Stomach smooth muscle (tissue), 2 donors: ENCODE measurements at regions not wholly inside any gene's neighbourhood (a gene's known extent, or its start where the extent isn't known, plus 50 kb on each side); places are given as distances from the start of the nearest gene placed in this dataset.
"Not testable (repeated sequence)": the region's sequence is repeated elsewhere in the genome, so short reads cannot be mapped to it uniquely, and the experiment has no call there.

ENCODE experiments used
- H3K27ac ChIP-seq: one replicate; pipeline ENCODE4 v1.7.0; 2013; ENCODE audit warnings: mild to moderate bottlenecking, low read length, inconsistent platforms
- H3K27me3 ChIP-seq, 2 donors: one replicate each; pipeline ENCODE4 v1.7.0; 2013; ENCODE audit warnings: low read length in 2 of 2; ENCODE audit not compliant: insufficient read depth in 2 of 2, control insufficient read depth in 1 of 2
- H3K36me3 ChIP-seq, 2 donors: one replicate each; pipeline ENCODE4 v1.7.0; 2013; ENCODE audit warnings: low read length in 2 of 2; ENCODE audit not compliant: control insufficient read depth in 2 of 2, insufficient read depth in 2 of 2
- H3K4me1 ChIP-seq: one replicate; pipeline ENCODE4 v1.7.0; 2013; ENCODE audit warnings: low read length; ENCODE audit not compliant: control insufficient read depth, insufficient read depth
- H3K4me3 ChIP-seq, 2 donors: one replicate each; pipeline ENCODE4 v1.7.0; 2013; ENCODE audit warnings: low read length in 2 of 2
- H3K9ac ChIP-seq, 2 donors: one replicate each; pipeline ENCODE4 v1.7.0; 2013; ENCODE audit warnings: low read length in 2 of 2, mild to moderate bottlenecking in 1 of 2
- H3K9me3 ChIP-seq, 2 donors: one replicate each; pipeline ENCODE4 v1.7.0; 2013; ENCODE audit warnings: low read length in 2 of 2; ENCODE audit not compliant: control insufficient read depth in 2 of 2
- donor health status: healthy.
- donor health status: Pancreatic carcinoma.

GRCh38 chr3:106360901-106361300 is 492.1 kb upstream of the CBLB start:
- H3K27ac ChIP-seq, H3K4me1 ChIP-seq, H3K36me3 ChIP-seq, H3K9ac ChIP-seq, H3K4me3 ChIP-seq, H3K27me3 ChIP-seq, H3K9me3 ChIP-seq: not testable (repeated sequence)

- H3K4me1 ChIP-seq: no peaks in the 10 kb centered on the region
- H3K9me3 ChIP-seq: no peaks in the 10 kb centered on the region
- no peak overlapping the region for H3K4me3 ChIP-seq
- no peak overlapping the region for H3K9ac ChIP-seq
- H3K27me3 ChIP-seq: no peaks in the 10 kb centered on the region
- no peaks in the 10 kb centered on the region for H3K36me3 ChIP-seq
- H3K27ac ChIP-seq: no peak overlapping the region
These were observed 495.7 kb upstream of the CBLB start for GRCh38 chr3:106364477-106364876.

DNA sequence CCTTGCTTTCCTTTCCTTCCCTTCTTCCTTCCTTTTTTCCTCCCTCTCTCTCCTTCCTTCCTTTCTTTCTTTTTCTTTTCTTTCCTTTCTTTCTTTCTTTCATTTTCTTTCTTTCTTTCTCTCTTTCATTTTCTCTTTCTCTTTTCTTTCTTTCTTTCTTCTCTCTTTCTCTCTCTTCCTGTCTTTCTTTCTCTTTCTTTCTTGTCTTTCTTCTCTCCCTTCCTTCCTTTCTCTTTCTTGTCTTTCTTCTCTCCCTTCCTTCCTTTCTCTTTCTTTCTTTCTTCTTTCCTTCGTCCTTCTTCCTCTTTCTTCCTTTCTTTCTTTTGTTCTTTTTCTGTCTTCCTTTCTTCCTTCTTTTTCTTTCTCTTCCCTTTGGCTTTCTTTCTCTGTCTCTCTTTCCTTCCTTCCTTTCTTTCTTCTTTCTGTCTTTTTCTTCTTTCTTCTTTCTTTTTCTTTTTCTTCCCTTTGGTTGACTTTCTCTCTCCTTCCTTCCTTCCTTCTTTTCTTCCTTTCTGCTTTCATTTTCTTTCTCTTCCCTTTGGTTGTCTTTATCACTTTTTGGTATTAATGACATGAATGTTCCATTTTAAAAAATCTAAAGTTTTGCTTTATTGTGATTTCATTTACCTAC is 496.4 kb upstream of the CBLB start:
- Histone ChIP-seq H3K36me3 (no peaks in the 10 kb centered on the region), H3K27ac (no peak overlapping the region)

DNA sequence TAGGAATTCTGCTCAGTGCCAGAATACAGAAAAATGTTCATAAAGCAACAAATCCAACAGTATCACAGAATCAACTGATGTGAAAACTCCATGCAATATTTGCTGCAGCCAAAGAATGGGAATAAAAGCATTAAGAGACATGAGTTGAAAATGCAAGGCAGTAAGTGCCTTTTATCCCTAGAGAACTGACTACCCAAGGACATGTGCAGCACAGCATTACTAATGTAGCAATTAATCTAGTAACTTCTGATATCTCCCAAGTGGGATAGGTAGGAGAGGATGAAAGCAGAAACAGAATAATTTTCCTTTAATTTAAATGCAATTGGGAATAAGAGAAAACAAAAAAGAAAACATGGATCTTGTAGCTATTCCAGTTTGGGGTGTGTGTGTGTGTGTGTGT is 497.5 kb upstream of the CBLB start:
- Histone ChIP-seq H3K9ac (no peak overlapping the region), H3K4me1 (no peaks in the 10 kb centered on the region), H3K27ac (no peak overlapping the region), H3K27me3 (no peaks in the 10 kb centered on the region), H3K4me3 (no peak overlapping the region), H3K36me3 (no peaks in the 10 kb centered on the region), H3K9me3 (no peaks in the 10 kb centered on the region)

More for the DNA sequence above, 496.4 kb upstream of the CBLB start:
- H3K9ac ChIP-seq: no peak overlapping the region
- H3K4me3 ChIP-seq: no peak overlapping the region
- H3K4me1 ChIP-seq: no peaks in the 10 kb centered on the region
- no peaks in the 10 kb centered on the region for H3K27me3 ChIP-seq
- no peaks in the 10 kb centered on the region for H3K9me3 ChIP-seq

DNA sequence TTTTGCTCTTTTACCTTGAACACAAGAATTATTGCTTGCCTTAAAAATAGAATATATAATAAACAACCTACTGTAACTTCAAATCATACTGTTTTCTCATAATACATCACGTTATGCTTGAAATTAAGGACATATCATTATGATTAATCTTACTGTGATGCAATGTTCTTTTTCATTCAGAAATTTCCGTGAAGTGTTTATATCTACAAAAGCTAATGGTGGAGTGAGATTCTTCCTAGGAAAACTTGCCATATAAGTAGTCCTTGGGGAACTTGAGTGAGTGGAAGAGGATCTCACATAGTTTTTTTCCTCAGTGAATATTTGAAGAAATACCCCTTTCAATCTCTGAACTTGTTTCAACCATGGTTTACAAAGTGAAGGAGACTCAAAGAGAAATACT is 498.7 kb upstream of the CBLB start:
- H3K9ac ChIP-seq: no peak overlapping the region
- H3K27ac ChIP-seq: no peak overlapping the region
- no peaks in the 10 kb centered on the region for H3K4me1 ChIP-seq
- no peaks in the 10 kb centered on the region for H3K36me3 ChIP-seq
- no peaks in the 10 kb centered on the region for H3K27me3 ChIP-seq
- H3K4me3 ChIP-seq: no peak overlapping the region
- no peaks in the 10 kb centered on the region for H3K9me3 ChIP-seq

DNA sequence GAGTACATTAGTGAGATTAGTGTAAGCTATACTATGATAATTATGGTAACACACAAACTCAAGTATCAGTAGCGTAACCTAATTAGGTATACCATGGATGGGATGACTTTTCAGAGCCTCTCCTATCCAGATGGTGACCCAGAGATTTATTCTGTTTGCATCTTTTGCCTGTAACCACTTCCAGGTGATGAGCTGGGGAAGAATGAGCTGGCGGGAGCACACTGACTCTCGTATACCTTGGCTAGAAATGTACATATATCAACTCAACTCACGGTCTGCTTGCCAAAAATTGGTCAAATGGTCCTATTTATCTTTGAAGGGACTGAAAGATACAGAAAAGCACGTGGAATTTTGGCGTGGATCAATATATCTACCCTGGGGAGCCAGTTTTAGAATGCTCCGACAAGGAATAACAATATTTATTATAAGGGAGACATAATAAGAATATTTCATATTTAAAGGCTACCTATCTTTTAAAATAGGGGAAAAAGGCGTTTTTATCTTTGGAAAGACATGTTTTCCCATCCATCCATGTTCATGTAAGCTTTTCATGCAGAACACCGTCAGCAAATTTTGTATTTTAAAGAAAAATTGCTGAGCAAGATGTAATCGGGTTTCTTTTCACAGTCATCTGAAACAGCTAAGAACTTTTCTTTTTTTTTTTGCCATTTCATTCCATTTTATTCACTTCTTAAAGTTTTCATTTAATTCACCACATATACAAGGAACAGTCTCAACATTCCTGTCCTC is 502.6 kb upstream of the CBLB start:
- H3K27me3 ChIP-seq: no peaks in the 10 kb centered on the region
- H3K36me3 ChIP-seq: no peaks in the 10 kb centered on the region
- no peak overlapping the region for H3K4me3 ChIP-seq
- no peaks in the 10 kb centered on the region for H3K4me1 ChIP-seq
- H3K27ac ChIP-seq: no peak overlapping the region
- H3K9ac ChIP-seq: no peak overlapping the region
- no peaks in the 10 kb centered on the region for H3K9me3 ChIP-seq

DNA sequence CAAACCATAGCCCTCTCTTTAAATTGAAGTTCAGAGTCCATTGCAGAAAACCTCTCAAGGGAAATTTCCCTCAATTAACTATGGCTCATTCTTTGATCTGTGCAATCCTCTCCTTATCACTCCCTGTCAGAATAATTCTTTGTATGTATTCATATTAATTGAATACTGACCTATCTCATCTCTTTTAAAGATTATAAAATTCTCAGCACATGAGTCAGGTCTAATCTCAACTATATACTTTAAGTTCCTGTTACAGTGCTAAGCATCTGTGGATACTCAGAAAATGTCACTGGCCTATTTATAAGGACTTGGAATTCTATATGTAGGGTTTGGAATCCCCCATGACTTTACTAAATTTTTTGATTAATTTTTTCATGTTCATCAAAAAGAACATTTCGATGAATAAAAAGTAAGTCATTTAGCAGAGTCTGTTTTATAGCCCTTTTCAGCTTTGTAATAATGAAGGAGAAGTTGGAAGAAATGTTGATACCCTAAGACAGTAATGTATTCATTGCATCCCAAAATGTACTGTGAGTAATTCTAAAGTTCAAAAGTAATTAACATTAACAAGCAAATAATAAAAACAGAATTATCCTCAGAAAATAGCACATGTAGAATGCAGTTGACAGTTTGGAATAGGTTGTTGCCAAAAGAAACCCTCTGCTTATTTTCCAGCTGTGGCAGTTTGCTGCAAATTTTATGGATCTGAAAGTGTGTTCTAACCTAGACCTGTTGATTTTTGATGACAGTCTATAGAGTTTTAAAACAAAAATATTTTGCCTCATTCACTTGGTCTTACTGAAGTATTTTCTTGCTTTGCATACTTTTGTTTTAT is 503.4 kb upstream of the CBLB start:
- no peaks in the 10 kb centered on the region for H3K9me3 ChIP-seq
- no peak overlapping the region for H3K4me3 ChIP-seq
- H3K9ac ChIP-seq: no peak overlapping the region
- H3K27ac ChIP-seq: no peak overlapping the region
- H3K4me1 ChIP-seq: no peaks in the 10 kb centered on the region
- no peaks in the 10 kb centered on the region for H3K27me3 ChIP-seq
- no peaks in the 10 kb centered on the region for H3K36me3 ChIP-seq

DNA sequence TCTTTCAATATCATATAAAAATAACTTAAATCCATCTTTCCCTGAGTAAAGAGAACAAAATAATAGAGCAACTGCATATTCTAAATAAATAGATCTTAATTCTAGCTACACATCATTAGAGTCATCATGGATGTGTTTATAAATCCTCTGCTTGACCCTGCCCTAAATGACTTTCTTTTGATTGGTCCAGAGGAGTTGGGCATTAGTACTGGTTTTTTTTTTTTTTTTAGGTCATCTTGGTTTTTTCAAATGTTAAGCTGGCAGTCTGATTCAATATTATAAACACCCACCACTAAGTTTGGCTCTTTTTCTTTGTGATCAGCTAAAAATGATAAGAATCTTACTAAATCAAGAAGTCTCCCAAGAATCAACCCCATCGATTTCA is 504.0 kb upstream of the CBLB start:
- no peak overlapping the region for H3K9ac ChIP-seq
- H3K4me1 ChIP-seq: no peaks in the 10 kb centered on the region
- H3K27ac ChIP-seq: no peak overlapping the region
- no peaks in the 10 kb centered on the region for H3K36me3 ChIP-seq
- H3K9me3 ChIP-seq: no peaks in the 10 kb centered on the region
- no peak overlapping the region for H3K4me3 ChIP-seq
- H3K27me3 ChIP-seq: no peaks in the 10 kb centered on the region

DNA sequence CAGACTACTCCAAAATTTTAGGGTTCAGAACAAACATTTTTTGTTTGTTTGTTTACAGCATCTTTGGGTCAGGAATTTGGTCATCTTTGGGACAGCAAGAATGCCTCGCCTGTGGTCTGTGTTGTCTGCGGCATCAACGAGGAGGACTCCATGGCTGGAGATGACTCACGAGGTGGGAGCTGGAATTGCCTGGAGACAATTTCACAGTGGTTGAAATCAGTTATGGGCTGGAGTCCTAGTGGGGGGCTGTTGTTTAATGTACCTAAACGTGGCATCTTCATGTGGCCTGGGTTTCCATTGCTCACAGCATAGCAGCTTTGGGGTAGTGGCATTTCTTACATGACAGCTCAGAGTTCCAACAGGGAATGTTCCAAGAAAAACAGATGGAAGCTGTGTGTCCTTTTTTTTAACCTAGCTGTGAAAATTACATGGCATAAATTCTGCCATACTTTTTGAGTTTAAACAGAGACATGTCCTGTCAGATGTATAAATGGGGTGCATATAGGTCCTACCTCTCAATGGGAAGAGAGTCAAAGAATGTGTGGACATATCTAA is 507.3 kb upstream of the CBLB start:
- no peaks in the 10 kb centered on the region for H3K36me3 ChIP-seq

GRCh38 chr3:106379251-106379750 is 510.5 kb upstream of the CBLB start:
- H3K9me3 ChIP-seq: no peaks in the 10 kb centered on the region
- no peaks in the 10 kb centered on the region for H3K4me1 ChIP-seq
- no peak overlapping the region for H3K4me3 ChIP-seq
- H3K27me3 ChIP-seq: no peaks in the 10 kb centered on the region
- no peaks in the 10 kb centered on the region for H3K36me3 ChIP-seq
- H3K27ac ChIP-seq: no peak overlapping the region
- no peak overlapping the region for H3K9ac ChIP-seq

More for the DNA sequence above, 507.3 kb upstream of the CBLB start:
- Histone ChIP-seq H3K9me3 (no peaks in the 10 kb centered on the region), H3K27me3 (no peaks in the 10 kb centered on the region), H3K4me1 (no peaks in the 10 kb centered on the region), H3K9ac (no peak overlapping the region), H3K4me3 (no peak overlapping the region), H3K27ac (no peak overlapping the region)
